A549 (cell line): ENCODE measurements at regions not wholly inside any gene's neighbourhood (a gene's known extent, or its start where the extent isn't known, plus 50 kb on each side); places are given as distances from the start of the nearest gene placed in this dataset.

Source experiments
- ATAC-seq, 2 experiments: fragments of 200-7000 bp in 1 of 2; fragments of >200 bp in 1 of 2; cut with Nextera tagmentation in 1 of 2; cut with Tn5 transposase in 1 of 2; 3 replicates each; pipeline versions ENCODE4 v1.8.0 to v1.9.1; 2018 to 2020; ENCODE audit warnings: mild to moderate bottlenecking in 1 of 2, moderate library complexity in 1 of 2
- CTCF ChIA-PET: fragments of 300-600 bp; sonication (Branson Sonifier 250); formaldehyde crosslinking; extraction: SDS; loops from one replicate; lab custom pipeline; 2021; ENCODE audit warnings: antibody characterized with exemption, inconsistent platforms; lab: Yijun Ruan, JAX
- POLR2A ChIA-PET: fragments of 350-600 bp; formaldehyde crosslinking; extraction: SDS; loops from one replicate; lab custom pipeline; 2021; ENCODE audit warnings: antibody characterized with exemption, inconsistent platforms; lab: Yijun Ruan, JAX
- DNase-seq, 2 experiments: peaks; one replicate each; pipeline versions ENCODE4 v3.0.0 to v3.0.0-alpha.2; 2011 to 2016; ENCODE audit warnings: low read depth in 1 of 2, low spot score in 1 of 2
- FAIRE-seq: peaks from 2 replicates; lab custom pipeline; 2011; peaks lifted over from hg19 to GRCh38; lab: Jason Lieb, UNC
- H3K27ac ChIP-seq, 2 experiments: fragments of >200 bp; sonication (Bioruptor Twin); formaldehyde crosslinking; 3 replicates each; pipeline ENCODE4 v1.5.1; 2016 to 2017
- H3K4me1 ChIP-seq: fragments of >200 bp; sonication (Bioruptor Twin); formaldehyde crosslinking; 3 replicates; pipeline ENCODE4 v1.6.1; 2016
- H3K4me2 ChIP-seq: fragments of >200 bp; sonication (Bioruptor Twin); formaldehyde crosslinking; 3 replicates; pipeline ENCODE4 v1.6.1; 2016
- H3K4me3 ChIP-seq: fragments of >200 bp; sonication (Bioruptor Twin); formaldehyde crosslinking; 3 replicates; pipeline ENCODE4 v1.5.1; 2016
- H3K9me3 ChIP-seq: fragments of >200 bp; sonication (Bioruptor Twin); formaldehyde crosslinking; 3 replicates; pipeline ENCODE4 v1.6.1; 2016
- BHLHE40 ChIP-seq: IDR thresholded peaks from 2 replicates; pipeline ENCODE4 v1.6.1; 2012; ENCODE audit warnings: low read depth, low read length, inconsistent platforms
- E2F6 ChIP-seq: IDR thresholded peaks from 2 replicates; pipeline ENCODE4 v1.6.1; 2012; ENCODE audit warnings: low read depth, borderline replicate concordance
- EHF ChIP-seq: fragments of 250-450 bp; sonication (Bioruptor Pico); IDR thresholded peaks from 2 replicates; pipeline ENCODE4 v1.5.0; 2020; ENCODE audit warnings: mild to moderate bottlenecking
- FOSB ChIP-seq: fragments of 250-450 bp; sonication (Bioruptor Pico); IDR thresholded peaks from 2 replicates; pipeline ENCODE4 v1.5.0; 2020; ENCODE audit warnings: mild to moderate bottlenecking, moderate library complexity
- FOXS1 ChIP-seq: fragments of 250-450 bp; sonication (Bioruptor Pico); IDR thresholded peaks from 2 replicates; pipeline ENCODE4 v1.5.0; 2020; ENCODE audit warnings: mild to moderate bottlenecking, moderate library complexity
- GATA3 ChIP-seq: IDR thresholded peaks from 2 replicates; pipeline ENCODE4 v1.6.1; 2012; ENCODE audit warnings: borderline replicate concordance
- HDAC2 ChIP-seq: fragments of 200-600 bp; sonication (generic); IDR thresholded peaks from 2 replicates; pipeline ENCODE4 v1.6.1; 2016
- HOXB5 ChIP-seq: fragments of 250-450 bp; sonication (Bioruptor Pico); IDR thresholded peaks from 2 replicates; pipeline ENCODE4 v1.5.0; 2020; ENCODE audit warnings: mild to moderate bottlenecking, moderate library complexity
- JUNB ChIP-seq: fragments of >200 bp; sonication (Bioruptor Twin); formaldehyde crosslinking; IDR thresholded peaks from 2 replicates; pipeline ENCODE4 v1.6.1; 2016
- KDM5A ChIP-seq: fragments of 200-600 bp; sonication (generic); IDR thresholded peaks from 2 replicates; pipeline ENCODE4 v1.6.1; 2016; ENCODE audit warnings: antibody characterized with exemption, mild to moderate bottlenecking
- MAFK ChIP-seq: fragments of 450-650 bp; IDR thresholded peaks from 2 replicates; pipeline ENCODE4 v1.6.1; 2014; ENCODE audit not compliant: partially characterized antibody
- MAZ ChIP-seq: fragments of 150-350 bp; IDR thresholded peaks from 2 replicates; pipeline ENCODE4 v1.6.1; 2014; ENCODE audit warnings: antibody characterized with exemption, low read depth, low read length, borderline replicate concordance
- NFE2L2 ChIP-seq: fragments of 150-350 bp; conservative IDR thresholded peaks from 2 replicates; pipeline ENCODE4 v1.6.1; 2014; ENCODE audit warnings: low read length
- NPAS2 ChIP-seq: fragments of 250-450 bp; sonication (Bioruptor Pico); IDR thresholded peaks from 2 replicates; pipeline ENCODE4 v1.8.0; 2022; ENCODE audit warnings: mild to moderate bottlenecking, moderate library complexity, borderline replicate concordance
- PHF8 ChIP-seq: fragments of 200-600 bp; sonication (generic); IDR thresholded peaks from 2 replicates; pipeline ENCODE4 v1.6.1; 2016; ENCODE audit warnings: low read depth, mild to moderate bottlenecking, antibody characterized with exemption, moderate library complexity, borderline replicate concordance
- RARB ChIP-seq: fragments of 250-450 bp; sonication (Bioruptor Pico); IDR thresholded peaks from 2 replicates; pipeline ENCODE4 v1.8.0; 2021; ENCODE audit warnings: mild to moderate bottlenecking, moderate library complexity
- RCOR1 ChIP-seq: fragments of 150-350 bp; IDR thresholded peaks from 2 replicates; pipeline ENCODE4 v1.6.1; 2014; ENCODE audit warnings: antibody characterized with exemption, low read length, low read depth
- RFX5 ChIP-seq: fragments of 450-650 bp; IDR thresholded peaks from 2 replicates; pipeline ENCODE4 v1.7.1; 2014; ENCODE audit warnings: antibody characterized with exemption, mild to moderate bottlenecking, moderate library complexity
- USF2 ChIP-seq: fragments of 450-650 bp; IDR thresholded peaks from 2 replicates; pipeline ENCODE4 v1.6.1; 2014; ENCODE audit warnings: antibody characterized with exemption
- WGBS: methylation state at CpG from one replicate; pipeline ENCODE4 v1.1.6; 2017; ENCODE audit errors: missing lambda C conversion rate; 5-methylcytosine and 5-hydroxymethylcytosine counted together
- TF ChIP-seq, protein P1 (sequence below): IDR thresholded peaks from 2 replicates; pipeline ENCODE4 v1.6.1; 2012
- TF ChIP-seq, protein P2 (sequence below): fragments of >200 bp; sonication (Bioruptor Twin); formaldehyde crosslinking; IDR thresholded peaks from 2 replicates; pipeline ENCODE4 v1.6.1; 2016
- TF ChIP-seq, protein P3 (sequence below): fragments of 150-350 bp; IDR thresholded peaks from 2 replicates; pipeline ENCODE4 v1.6.1; 2014; ENCODE audit warnings: low read depth, mild to moderate bottlenecking, low read length

DNA sequence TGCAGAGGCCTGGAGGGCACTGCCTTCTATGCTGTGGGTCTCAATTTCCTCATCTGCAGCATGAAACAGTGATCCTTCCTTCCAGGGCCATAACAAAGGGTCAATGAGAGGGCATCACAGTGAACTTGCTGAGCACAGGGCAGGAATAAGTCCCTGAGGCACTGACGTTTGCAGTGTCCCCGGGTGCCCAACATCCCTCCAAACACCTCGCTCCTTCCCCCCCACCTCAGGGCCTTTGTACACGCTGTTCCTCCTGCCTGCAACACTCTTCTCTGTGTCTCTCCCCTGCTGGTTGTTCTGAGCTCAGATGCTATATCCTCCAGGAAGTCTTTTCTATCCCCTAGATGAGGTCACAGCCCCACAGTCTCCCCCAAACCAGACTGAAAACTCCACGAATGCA is 59.7 kb upstream of the TCF20 start:
- H3K4me3 ChIP-seq: no peak overlapping the region
- WGBS: 68% methylated on average over 4 of the region's 5 CpGs
- ChIA-PET CTCF (interaction anchor here (0.7 kb wide), 1 partner anchor 11 kb away, joined by 3 read pairs; no protein-coding TSS in a partner anchor), POLR2A (no interaction called here)
- H3K27ac ChIP-seq: no peak overlapping the region
- DNase-seq (no peak), FAIRE-seq (no peak), ATAC-seq (no peak)
- no peak for TF ChIP-seq FOSB
- H3K4me1 ChIP-seq: peaks cover 4% of the 10 kb centered on the region; the same call in 2 of the 3 replicates
- H3K4me2 ChIP-seq: no peak overlapping the region
- H3K9me3 ChIP-seq: no peaks in the 10 kb centered on the region

DNA sequence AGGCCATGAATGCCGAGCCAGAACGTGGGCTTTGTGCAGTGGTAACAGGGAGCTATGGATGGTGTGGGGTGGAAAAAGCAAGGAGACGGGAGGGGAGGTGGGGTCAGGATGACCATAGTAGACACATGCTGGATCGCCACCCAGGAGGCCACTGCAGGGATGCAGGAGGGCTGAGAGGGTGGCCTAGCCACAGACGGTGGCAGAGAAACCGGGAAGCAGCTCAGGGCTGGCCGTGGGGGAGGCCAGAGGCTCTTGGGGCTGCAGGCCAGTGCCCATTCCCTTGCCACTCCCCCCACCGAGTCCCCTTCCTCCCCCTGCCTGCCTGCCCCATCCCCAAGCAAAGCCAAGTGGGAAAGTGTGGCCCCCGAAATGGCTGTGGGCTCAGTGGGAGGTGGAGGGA is 59.1 kb upstream of the TCF20 start:
- no peak overlapping the region for H3K27ac ChIP-seq
- 78% methylated on average over 8 of the region's 9 CpGs for WGBS
- H3K9me3 ChIP-seq: no peaks in the 10 kb centered on the region
- DNase-seq: no peak
- no peak for TF ChIP-seq NPAS2 (CRISPR knock-in tag)
- TF ChIP-seq MAZ: no peak
- TF ChIP-seq, protein P1, sequence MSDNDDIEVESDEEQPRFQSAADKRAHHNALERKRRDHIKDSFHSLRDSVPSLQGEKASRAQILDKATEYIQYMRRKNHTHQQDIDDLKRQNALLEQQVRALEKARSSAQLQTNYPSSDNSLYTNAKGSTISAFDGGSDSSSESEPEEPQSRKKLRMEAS: no peak
- no peak for TF ChIP-seq RCOR1
- no peak for TF ChIP-seq HOXB5 (CRISPR knock-in tag)
- no peak for TF ChIP-seq FOXS1 (CRISPR knock-in tag)
- TF ChIP-seq JUNB: no peak
- no peak for TF ChIP-seq GATA3
- TF ChIP-seq, all 56 proteins: peak for 0
- peaks cover 7% of the 10 kb centered on the region; the same call in 2 of the 3 replicates for H3K4me1 ChIP-seq
- H3K4me3 ChIP-seq: no peak overlapping the region
- ATAC-seq: no peak
- no peak overlapping the region for H3K4me2 ChIP-seq
- CTCF ChIA-PET: no interaction called here
- no peak for FAIRE-seq
- POLR2A ChIA-PET: no interaction called here

- FAIRE-seq: no peak
- no peak overlapping the region for H3K4me3 ChIP-seq
- H3K4me1 ChIP-seq: peaks cover 7% of the 10 kb centered on the region; the same call in 2 of the 3 replicates
- H3K9me3 ChIP-seq: no peaks in the 10 kb centered on the region
- CTCF ChIA-PET: no interaction called here
- POLR2A ChIA-PET: no interaction called here
- WGBS: 76% methylated on average over 6 of the region's 8 CpGs
- H3K4me2 ChIP-seq: no peak overlapping the region
- no peak for DNase-seq
- TF ChIP-seq NFE2L2: no peak
- no peak for TF ChIP-seq RARB
- TF ChIP-seq, protein P2, sequence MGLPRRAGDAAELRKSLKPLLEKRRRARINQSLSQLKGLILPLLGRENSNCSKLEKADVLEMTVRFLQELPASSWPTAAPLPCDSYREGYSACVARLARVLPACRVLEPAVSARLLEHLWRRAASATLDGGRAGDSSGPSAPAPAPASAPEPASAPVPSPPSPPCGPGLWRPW: no peak
- TF ChIP-seq KDM5A: no peak
- no peak for TF ChIP-seq USF2
- TF ChIP-seq PHF8: no peak
- TF ChIP-seq E2F6: no peak
- no peak for TF ChIP-seq HDAC2
- TF ChIP-seq RFX5: no peak
- TF ChIP-seq, all 56 proteins: peak for 0
- no peak overlapping the region for H3K27ac ChIP-seq
- ATAC-seq: no peak
These were observed 58.3 kb upstream of the TCF20 start for GRCh38 chr22:42328784-42329145.

DNA sequence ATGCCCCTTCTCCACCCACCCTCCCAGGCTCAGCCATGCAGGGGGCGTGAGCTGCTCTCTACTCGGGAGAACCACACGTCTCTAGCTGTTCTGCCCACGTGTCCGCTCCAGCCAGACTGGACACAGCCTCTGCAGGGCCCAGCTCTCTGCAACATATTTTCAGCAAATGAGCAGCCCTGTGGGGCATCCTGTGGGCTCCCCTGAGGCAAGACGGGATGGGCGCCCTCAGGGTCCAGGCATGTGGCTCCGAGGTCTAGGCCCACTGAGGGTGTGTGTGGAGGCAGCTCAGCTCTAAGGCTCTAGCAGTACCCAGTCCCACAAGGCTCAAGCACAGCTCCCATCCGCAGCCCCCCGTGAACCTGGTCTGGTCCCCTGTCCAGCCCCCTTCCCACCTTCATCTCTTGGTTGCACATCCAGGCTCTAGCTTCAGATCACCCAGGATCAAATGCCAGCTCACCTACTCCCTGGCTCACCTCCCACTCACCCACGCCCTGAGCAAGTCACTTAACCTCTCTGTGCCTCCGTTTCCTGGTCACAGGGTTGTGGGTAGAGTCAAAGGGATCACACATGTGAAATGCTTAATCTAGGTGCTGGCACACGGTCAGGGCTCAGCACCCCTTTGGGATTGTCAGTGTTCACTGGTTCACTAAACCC is 57.8 kb upstream of the TCF20 start:
- Histone ChIP-seq H3K4me3 (no peak overlapping the region), H3K4me2 (no peak overlapping the region), H3K27ac (no peak overlapping the region), H3K4me1 (peaks cover 7% of the 10 kb centered on the region; the same call in 2 of the 3 replicates), H3K9me3 (no peaks in the 10 kb centered on the region)
- DNase-seq (no peak), ATAC-seq (no peak), FAIRE-seq (no peak)
- TF ChIP-seq HDAC2 (no peak), BHLHE40 (no peak), RFX5 (no peak), RCOR1 (no peak), MAFK (no peak), E2F6 (no peak), KDM5A (no peak), EHF (no peak)
- TF ChIP-seq, protein P3, sequence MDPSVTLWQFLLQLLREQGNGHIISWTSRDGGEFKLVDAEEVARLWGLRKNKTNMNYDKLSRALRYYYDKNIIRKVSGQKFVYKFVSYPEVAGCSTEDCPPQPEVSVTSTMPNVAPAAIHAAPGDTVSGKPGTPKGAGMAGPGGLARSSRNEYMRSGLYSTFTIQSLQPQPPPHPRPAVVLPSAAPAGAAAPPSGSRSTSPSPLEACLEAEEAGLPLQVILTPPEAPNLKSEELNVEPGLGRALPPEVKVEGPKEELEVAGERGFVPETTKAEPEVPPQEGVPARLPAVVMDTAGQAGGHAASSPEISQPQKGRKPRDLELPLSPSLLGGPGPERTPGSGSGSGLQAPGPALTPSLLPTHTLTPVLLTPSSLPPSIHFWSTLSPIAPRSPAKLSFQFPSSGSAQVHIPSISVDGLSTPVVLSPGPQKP: no peak
- TF ChIP-seq, protein P1: no peak
- CTCF ChIA-PET: interaction anchor here (0.6 to 1.1 kb wide), 2 partner anchors 25 to 218 kb away, joined by 4 to 5 read pairs; no protein-coding TSS in a partner anchor
- POLR2A ChIA-PET: no interaction called here
- WGBS: 77% methylated on average over 9 of the region's 13 CpGs
